BE2C (cell line): ENCODE measurements at regions not wholly inside any gene's neighbourhood (a gene's known extent, or its start where the extent isn't known, plus 50 kb on each side); places are given as distances from the start of the nearest gene placed in this dataset.

Experiments used
- DNase-seq: peaks from one replicate; pipeline ENCODE4 v3.0.0-alpha.2; 2020
- H3K27me3 ChIP-seq: fragments of 250-450 bp; sonication (Bioruptor Pico); 2 replicates; pipeline ENCODE4 v1.5.1; 2020; ENCODE audit warnings: mild to moderate bottlenecking
- H3K36me3 ChIP-seq: fragments of 250-450 bp; sonication (Bioruptor Pico); 2 replicates; pipeline ENCODE4 v1.5.1; 2020; ENCODE audit warnings: mild to moderate bottlenecking
- H3K4me1 ChIP-seq: fragments of 250-450 bp; sonication (Bioruptor Pico); 2 replicates; pipeline ENCODE4 v1.5.1; 2020
- H3K4me3 ChIP-seq: 2 replicates; pipeline ENCODE4 v1.5.1; 2011; ENCODE audit warnings: low read depth, low read length
- H3K9me3 ChIP-seq: fragments of 250-450 bp; sonication (Bioruptor Pico); 2 replicates; pipeline ENCODE4 v1.5.1; 2020
- TF ChIP-seq, protein P1 (sequence below): IDR thresholded peaks from 2 replicates; pipeline ENCODE4 v1.5.1; 2012; ENCODE audit warnings: mild to moderate bottlenecking, low read depth, low read length

DNA sequence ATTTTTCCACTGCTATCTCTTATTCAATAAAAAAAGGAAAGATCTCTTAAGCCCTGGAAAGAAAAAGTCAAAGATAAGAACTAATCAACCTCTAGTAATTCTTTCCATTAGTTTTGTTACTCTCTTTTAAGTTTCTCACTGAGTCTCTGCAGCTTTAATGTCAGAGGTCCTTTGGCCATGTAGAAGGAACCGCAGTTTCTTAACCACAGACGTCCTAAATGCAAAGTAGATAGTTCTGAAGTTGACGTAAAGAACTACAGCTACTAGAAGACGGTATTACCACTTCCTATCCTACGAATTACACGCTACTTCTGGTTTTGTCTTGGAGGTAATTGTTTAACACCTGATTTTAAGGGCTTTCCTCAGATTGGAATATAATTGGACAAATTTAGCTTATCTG, 325.9 kb downstream of the ANKRD50 start:
- Histone ChIP-seq H3K9me3 (no peaks in the 10 kb centered on the region), H3K27me3 (no peaks in the 10 kb centered on the region), H3K4me3 (no peak overlapping the region), H3K4me1 (no peaks in the 10 kb centered on the region), H3K36me3 (no peaks in the 10 kb centered on the region)
- TF ChIP-seq, protein P1, sequence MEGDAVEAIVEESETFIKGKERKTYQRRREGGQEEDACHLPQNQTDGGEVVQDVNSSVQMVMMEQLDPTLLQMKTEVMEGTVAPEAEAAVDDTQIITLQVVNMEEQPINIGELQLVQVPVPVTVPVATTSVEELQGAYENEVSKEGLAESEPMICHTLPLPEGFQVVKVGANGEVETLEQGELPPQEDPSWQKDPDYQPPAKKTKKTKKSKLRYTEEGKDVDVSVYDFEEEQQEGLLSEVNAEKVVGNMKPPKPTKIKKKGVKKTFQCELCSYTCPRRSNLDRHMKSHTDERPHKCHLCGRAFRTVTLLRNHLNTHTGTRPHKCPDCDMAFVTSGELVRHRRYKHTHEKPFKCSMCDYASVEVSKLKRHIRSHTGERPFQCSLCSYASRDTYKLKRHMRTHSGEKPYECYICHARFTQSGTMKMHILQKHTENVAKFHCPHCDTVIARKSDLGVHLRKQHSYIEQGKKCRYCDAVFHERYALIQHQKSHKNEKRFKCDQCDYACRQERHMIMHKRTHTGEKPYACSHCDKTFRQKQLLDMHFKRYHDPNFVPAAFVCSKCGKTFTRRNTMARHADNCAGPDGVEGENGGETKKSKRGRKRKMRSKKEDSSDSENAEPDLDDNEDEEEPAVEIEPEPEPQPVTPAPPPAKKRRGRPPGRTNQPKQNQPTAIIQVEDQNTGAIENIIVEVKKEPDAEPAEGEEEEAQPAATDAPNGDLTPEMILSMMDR = no peak
- no peak for DNase-seq

GRCh38 chr4:124389591-124389990, 322.9 kb downstream of the ANKRD50 start:
- H3K36me3 ChIP-seq = no peaks in the 10 kb centered on the region
- TF ChIP-seq, protein P1 = no peak
- no peaks in the 10 kb centered on the region for H3K4me1 ChIP-seq
- no peaks in the 10 kb centered on the region for H3K9me3 ChIP-seq
- H3K27me3 ChIP-seq = no peaks in the 10 kb centered on the region
- DNase-seq = no peak
- H3K4me3 ChIP-seq = no peak overlapping the region

DNA sequence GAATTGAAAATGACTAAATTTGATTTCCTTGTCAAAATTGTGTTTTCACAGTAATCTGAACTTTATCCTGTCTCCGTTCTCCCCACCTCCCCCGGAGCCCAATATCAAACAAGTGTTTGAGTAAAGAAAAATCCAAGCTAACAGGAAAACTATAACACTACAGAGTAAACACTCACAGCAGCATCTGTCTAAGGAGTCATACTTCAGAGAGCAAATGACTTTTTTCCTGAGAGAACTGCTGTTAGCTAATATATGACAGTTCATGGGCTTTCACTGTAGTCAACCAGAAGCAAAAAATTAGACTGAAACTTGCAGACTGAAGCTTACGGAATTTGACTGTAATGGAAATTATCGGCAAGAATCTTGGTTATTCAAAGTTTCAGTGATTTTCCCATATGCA, 321.7 kb downstream of the ANKRD50 start:
- no peaks in the 10 kb centered on the region for H3K9me3 ChIP-seq
- DNase-seq = no peak
- H3K4me1 ChIP-seq = no peaks in the 10 kb centered on the region
- no peak overlapping the region for H3K4me3 ChIP-seq
- H3K27me3 ChIP-seq = no peaks in the 10 kb centered on the region
- TF ChIP-seq, protein P1 = no peak
- H3K36me3 ChIP-seq = no peaks in the 10 kb centered on the region

- Histone ChIP-seq H3K36me3 (no peaks in the 10 kb centered on the region), H3K4me1 (no peaks in the 10 kb centered on the region), H3K4me3 (no peak overlapping the region), H3K9me3 (no peaks in the 10 kb centered on the region), H3K27me3 (no peaks in the 10 kb centered on the region)
- no peak for DNase-seq
- TF ChIP-seq, protein P1 = no peak
Observed at GRCh38 chr4:124396333-124396732, 316.2 kb downstream of the ANKRD50 start.

- no peak for DNase-seq
- TF ChIP-seq, protein P1 = no peak
- H3K9me3 ChIP-seq = no peaks in the 10 kb centered on the region
- no peak overlapping the region for H3K4me3 ChIP-seq
- H3K36me3 ChIP-seq = no peaks in the 10 kb centered on the region
- H3K27me3 ChIP-seq = no peaks in the 10 kb centered on the region
- H3K4me1 ChIP-seq = no peaks in the 10 kb centered on the region
Observed at GRCh38 chr4:124401606-124402005, 310.9 kb downstream of the ANKRD50 start.

DNA sequence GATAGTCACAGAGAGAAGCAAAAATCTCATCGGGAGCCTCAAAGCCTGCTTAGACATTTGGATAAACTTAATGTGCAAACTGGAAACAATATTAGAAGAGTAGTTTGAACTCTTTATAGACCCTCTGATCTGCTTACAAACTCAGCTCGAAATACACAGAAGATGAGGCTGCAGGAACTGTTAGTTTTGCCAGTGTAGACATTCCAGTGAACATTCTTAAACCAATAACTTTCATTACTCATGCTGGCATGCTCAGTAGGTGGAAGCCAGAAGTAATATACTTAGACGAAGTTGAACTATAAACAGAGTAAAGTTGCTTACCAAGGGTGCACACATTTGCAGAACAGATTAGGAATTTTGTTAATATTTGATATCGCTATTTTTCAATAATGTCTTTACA, 303.5 kb downstream of the ANKRD50 start:
- H3K9me3 ChIP-seq = no peaks in the 10 kb centered on the region
- no peak for DNase-seq
- H3K27me3 ChIP-seq = no peaks in the 10 kb centered on the region
- no peak overlapping the region for H3K4me3 ChIP-seq
- TF ChIP-seq, protein P1 = no peak
- no peaks in the 10 kb centered on the region for H3K36me3 ChIP-seq
- 0 out of 2 replicates have a peak, but pooled peaks cover under 1% of the 10 kb centered on the region for H3K4me1 ChIP-seq
